Endodermal cell (in vitro differentiated cells): ENCODE measurements at regions not wholly inside any gene's neighbourhood (a gene's known extent, or its start where the extent isn't known, plus 50 kb on each side); places are given as distances from the start of the nearest gene placed in this dataset.

Source experiments
- DNase-seq: peaks from one replicate; pipeline ENCODE4 v3.0.0-alpha.2; 2017
- H3K27ac ChIP-seq: 2 replicates; pipeline ENCODE4 v1.5.1; 2013; ENCODE audit warnings: mild to moderate bottlenecking, low read depth, low read length, moderate library complexity
- H3K27me3 ChIP-seq: 2 replicates; pipeline ENCODE4 v1.6.1; 2013; ENCODE audit warnings: mild to moderate bottlenecking, low read length, moderate library complexity; ENCODE audit not compliant: insufficient read depth, control insufficient read depth, poor library complexity, severe bottlenecking
- H3K36me3 ChIP-seq: 2 replicates; pipeline ENCODE4 v1.7.0; 2013; ENCODE audit warnings: mild to moderate bottlenecking, low read length, moderate library complexity; ENCODE audit not compliant: control insufficient read depth, insufficient read depth
- H3K4me1 ChIP-seq: one replicate; pipeline ENCODE4 v1.7.0; 2013; ENCODE audit warnings: low read length; ENCODE audit not compliant: control insufficient read depth, insufficient read depth
- H3K4me3 ChIP-seq: 2 replicates; pipeline ENCODE4 v1.5.1; 2013; ENCODE audit warnings: mild to moderate bottlenecking, low read length, moderate library complexity
- H3K9ac ChIP-seq: 2 replicates; pipeline ENCODE4 v1.6.1; 2013; ENCODE audit warnings: mild to moderate bottlenecking, low read length, moderate library complexity; ENCODE audit not compliant: poor library complexity, severe bottlenecking; ENCODE audit errors: extremely low read depth
- H3K9me3 ChIP-seq: 2 replicates; pipeline ENCODE4 v1.6.1; 2013; ENCODE audit warnings: mild to moderate bottlenecking, low read length, moderate library complexity; ENCODE audit not compliant: control insufficient read depth
- H3K27ac Mint-ChIP-seq: 2 replicates; pipeline ENCODE4 v1.8.0; 2020; ENCODE audit warnings: mixed read lengths
- H3K27me3 Mint-ChIP-seq: 2 replicates; pipeline ENCODE4 v1.8.0; 2021; ENCODE audit warnings: mild to moderate bottlenecking, mixed read lengths; ENCODE audit not compliant: insufficient read depth
- H3K36me3 Mint-ChIP-seq: 2 replicates; pipeline ENCODE4 v1.8.0; 2020; ENCODE audit warnings: low read depth, mixed read lengths
- H3K4me1 Mint-ChIP-seq: 2 replicates; pipeline ENCODE4 v1.8.0; 2020; ENCODE audit warnings: mixed read lengths
- H3K4me3 Mint-ChIP-seq: 2 replicates; pipeline ENCODE4 v1.8.0; 2020; ENCODE audit warnings: mild to moderate bottlenecking, moderate library complexity, mixed read lengths
- H3K9me3 Mint-ChIP-seq: 2 replicates; pipeline ENCODE4 v1.8.0; 2020; ENCODE audit warnings: mild to moderate bottlenecking, mixed read lengths
- WGBS, 2 experiments: methylation state at CpG; one replicate each; pipeline versions ENCODE4 v1.1.5 to v1.1.7; 2013; ENCODE audit warnings: missing lambda C conversion rate in 2 of 2, mixed read lengths in 1 of 2; ENCODE audit not compliant: insufficient coverage in 1 of 2, insufficient read length in 1 of 2; 5-methylcytosine and 5-hydroxymethylcytosine counted together
- TF ChIP-seq, protein P1 (sequence below): fragments of 200-600 bp; sonication (generic); conservative IDR thresholded peaks from 2 replicates; pipeline ENCODE4 v1.5.0; 2021; ENCODE audit warnings: antibody characterized with exemption, mild to moderate bottlenecking

DNA sequence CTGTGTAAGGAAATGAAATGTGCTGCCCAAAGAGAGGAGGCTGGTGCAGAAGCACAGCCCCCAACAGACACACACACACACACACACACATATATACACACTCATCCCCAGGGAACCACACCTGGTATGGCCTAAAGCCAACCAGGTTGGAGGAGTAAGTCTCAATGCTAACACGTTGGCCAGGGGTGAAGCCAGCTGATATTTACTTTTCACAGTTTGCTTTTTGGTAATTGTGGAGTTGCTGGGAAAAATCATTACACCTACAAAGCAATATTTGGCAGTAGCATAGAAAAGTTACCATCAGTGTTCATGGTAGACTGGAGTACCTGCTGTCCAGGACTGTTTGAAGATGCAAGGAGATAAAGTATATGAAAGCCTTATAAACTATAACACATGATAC is 50.3 kb upstream of the NAA20 start:
- H3K4me3 ChIP-seq: no peak overlapping the region
- H3K9me3 ChIP-seq: no peaks in the 10 kb centered on the region
- Mint-ChIP-seq H3K36me3 (peaks cover 5% of the 10 kb centered on the region), H3K27ac (no peak overlapping the region), H3K4me3 (no peak overlapping the region), H3K9me3 (no peaks in the 10 kb centered on the region), H3K4me1 (peaks cover 11% of the 10 kb centered on the region), H3K27me3 (no peaks in the 10 kb centered on the region)
- TF ChIP-seq, protein P1, sequence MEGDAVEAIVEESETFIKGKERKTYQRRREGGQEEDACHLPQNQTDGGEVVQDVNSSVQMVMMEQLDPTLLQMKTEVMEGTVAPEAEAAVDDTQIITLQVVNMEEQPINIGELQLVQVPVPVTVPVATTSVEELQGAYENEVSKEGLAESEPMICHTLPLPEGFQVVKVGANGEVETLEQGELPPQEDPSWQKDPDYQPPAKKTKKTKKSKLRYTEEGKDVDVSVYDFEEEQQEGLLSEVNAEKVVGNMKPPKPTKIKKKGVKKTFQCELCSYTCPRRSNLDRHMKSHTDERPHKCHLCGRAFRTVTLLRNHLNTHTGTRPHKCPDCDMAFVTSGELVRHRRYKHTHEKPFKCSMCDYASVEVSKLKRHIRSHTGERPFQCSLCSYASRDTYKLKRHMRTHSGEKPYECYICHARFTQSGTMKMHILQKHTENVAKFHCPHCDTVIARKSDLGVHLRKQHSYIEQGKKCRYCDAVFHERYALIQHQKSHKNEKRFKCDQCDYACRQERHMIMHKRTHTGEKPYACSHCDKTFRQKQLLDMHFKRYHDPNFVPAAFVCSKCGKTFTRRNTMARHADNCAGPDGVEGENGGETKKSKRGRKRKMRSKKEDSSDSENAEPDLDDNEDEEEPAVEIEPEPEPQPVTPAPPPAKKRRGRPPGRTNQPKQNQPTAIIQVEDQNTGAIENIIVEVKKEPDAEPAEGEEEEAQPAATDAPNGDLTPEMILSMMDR: no peak
- no peak overlapping the region for H3K9ac ChIP-seq
- no peak overlapping the region for H3K27ac ChIP-seq
- no peaks in the 10 kb centered on the region for H3K27me3 ChIP-seq
- WGBS, 2 experiments: 92% methylated on average over 1 of the region's 1 CpG; no CpG with 5 or more reads in 1 of the 2 experiments
- H3K36me3 ChIP-seq: no peaks in the 10 kb centered on the region
- no peaks in the 10 kb centered on the region for H3K4me1 ChIP-seq
- DNase-seq: no peak
